ENCODE measurements at regions not wholly inside any gene's neighbourhood (a gene's known extent, or its start where the extent isn't known, plus 50 kb on each side); places are given as distances from the start of the nearest gene placed in this dataset.

- DNase-seq (ENCODE audit: low read depth in 2 of 3, low spot score in 1 of 3) = no peak
Observed at GRCh38 chr14:89743828-89744227, 210.7 kb downstream of the EFCAB11 start.

DNA sequence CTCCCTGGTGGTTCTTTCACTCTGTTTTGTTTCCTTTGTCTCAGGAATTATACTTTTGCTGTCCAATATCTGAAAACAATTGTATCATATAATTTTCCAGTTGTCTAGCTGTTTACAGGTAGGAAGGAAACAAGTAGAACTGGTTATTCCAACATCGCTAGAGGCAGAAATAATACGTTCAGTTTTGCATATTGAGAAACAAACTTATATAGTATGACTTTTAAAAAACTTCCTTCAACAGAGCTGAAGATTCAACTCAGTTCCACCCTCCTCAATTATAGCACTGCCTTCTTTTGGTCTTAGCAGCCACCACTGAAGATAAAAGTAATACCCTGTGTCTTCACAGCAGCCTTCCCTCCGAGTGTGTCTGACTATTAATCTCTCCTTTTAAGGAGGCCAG is 214.3 kb downstream of the EFCAB11 start:
- DNase-seq (ENCODE audit: low read depth in 2 of 3, low spot score in 1 of 3) = no peak

GRCh38 chr14:89736881-89737280 is 217.6 kb downstream of the EFCAB11 start:
- no peak for DNase-seq (ENCODE audit: low read depth in 2 of 3, low spot score in 1 of 3)

GRCh38 chr14:89731396-89731933 is 223.1 kb downstream of the EFCAB11 start:
- no peak for DNase-seq (ENCODE audit: low read depth in 2 of 3, low spot score in 1 of 3)

GRCh38 chr14:89730687-89731086 is 223.8 kb downstream of the EFCAB11 start:
- DNase-seq (ENCODE audit: low read depth in 2 of 3, low spot score in 1 of 3) = no peak

GRCh38 chr14:89728964-89729363 is 225.6 kb downstream of the EFCAB11 start:
- DNase-seq (ENCODE audit: low read depth in 2 of 3, low spot score in 1 of 3) = no peak

DNA sequence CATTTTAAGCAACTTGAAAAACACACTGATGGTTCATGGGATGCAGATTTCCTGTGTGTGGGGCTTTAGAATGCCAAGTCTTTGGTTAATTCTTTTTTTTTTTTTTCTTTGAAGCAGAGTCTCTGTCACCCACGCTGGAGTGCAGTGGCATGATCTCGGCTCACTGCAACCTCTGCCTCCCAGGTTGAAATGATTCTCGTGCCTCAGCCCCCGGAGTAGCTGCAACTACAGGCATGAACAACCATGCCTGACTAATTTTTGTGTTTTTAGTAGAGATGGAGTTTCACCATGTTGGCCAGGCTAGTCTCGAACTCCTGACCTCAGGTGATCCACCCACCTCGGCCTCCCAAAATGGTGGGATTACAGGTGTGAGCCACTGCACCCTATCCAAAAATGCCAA is 228.3 kb downstream of the EFCAB11 start:
- peak in 1 of 3 donors; percentile 34 for DNase-seq (ENCODE audit: low read depth in 2 of 3, low spot score in 1 of 3)

- DNase-seq (ENCODE audit: low read depth in 2 of 3, low spot score in 1 of 3) = no peak
Observed at GRCh38 chr14:89724628-89724960, 229.9 kb downstream of the EFCAB11 start.

DNA sequence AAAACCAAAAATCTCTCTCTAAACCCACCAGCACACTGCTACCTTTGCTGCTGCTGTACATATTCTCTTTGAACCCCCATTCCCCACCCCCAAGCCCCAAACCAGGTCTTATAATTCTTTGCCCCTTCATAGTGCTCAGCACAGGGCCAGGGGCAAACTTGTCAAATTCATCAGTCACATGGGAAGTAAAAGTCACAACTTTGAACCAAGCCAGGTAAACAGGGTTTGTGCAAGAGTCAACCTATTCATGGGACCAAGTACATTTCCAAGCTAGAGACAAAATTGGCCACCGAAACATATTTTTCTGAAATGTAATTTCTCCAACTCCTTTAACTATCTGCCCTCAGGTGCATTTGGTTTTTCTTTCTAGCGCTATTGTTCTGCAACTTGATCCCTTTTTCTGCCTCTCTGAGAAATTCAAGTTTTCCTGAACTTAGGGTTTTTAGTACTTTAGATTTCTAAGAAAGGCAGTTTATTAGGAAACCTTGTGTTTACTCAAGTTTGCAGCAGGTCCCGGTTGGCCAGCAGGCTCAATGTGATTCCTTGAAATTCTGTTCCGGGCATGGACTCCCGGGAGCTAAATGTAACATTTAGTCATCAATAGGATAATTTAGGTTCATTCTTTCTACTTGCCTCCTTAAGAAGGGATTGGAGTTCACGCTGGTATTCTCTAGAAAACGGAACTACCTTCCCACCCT is 230.5 kb downstream of the EFCAB11 start:
- DNase-seq (ENCODE audit: low read depth in 2 of 3, low spot score in 1 of 3) = no peak

- no peak for DNase-seq (ENCODE audit: low read depth in 2 of 3, low spot score in 1 of 3)
Observed at GRCh38 chr14:89721956-89722355, 232.6 kb downstream of the EFCAB11 start.

GRCh38 chr14:89720741-89721729 is 233.5 kb downstream of the EFCAB11 start:
- DNase-seq (ENCODE audit: low read depth in 2 of 3, low spot score in 1 of 3) = peak in 2 of 3 donors; percentile 28 to 52

DNA sequence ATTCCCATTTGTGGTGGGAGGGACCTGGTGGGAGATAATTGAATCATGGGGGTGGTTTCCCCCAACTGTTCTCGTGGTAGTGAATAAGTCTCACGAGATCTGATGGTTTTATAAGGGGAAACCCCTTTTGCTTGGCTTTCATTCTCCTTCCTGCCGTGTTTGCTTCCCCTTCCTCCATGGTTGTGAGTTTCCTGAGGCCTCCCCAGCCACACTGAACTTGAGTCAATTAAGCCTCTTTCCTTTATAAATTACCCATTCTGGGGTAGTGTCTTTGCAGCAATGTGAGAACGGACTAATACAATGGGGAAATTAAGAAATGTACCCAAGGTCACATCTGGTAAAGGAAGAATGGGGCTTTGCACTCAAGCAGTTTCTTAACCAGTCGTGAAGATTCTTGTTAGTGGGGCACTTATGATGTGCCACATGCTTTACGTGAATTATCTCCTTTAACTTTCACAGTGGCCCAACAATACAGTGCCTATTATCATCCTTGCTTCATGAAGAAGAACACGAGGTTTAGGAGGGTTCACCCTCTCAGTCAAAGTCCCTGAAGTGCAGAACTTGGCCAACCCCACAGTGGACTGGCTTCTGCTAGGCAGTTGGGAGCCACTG is 234.3 kb downstream of the EFCAB11 start:
- DNase-seq (ENCODE audit: low read depth in 2 of 3, low spot score in 1 of 3) = no peak

- no peak for DNase-seq (ENCODE audit: low read depth in 2 of 3, low spot score in 1 of 3)
Observed at GRCh38 chr14:89719366-89720075, 235.0 kb downstream of the EFCAB11 start.

- DNase-seq (ENCODE audit: low read depth in 2 of 3, low spot score in 1 of 3) = no peak
Observed at GRCh38 chr14:89708982-89709625, 245.4 kb downstream of the EFCAB11 start.

- DNase-seq (ENCODE audit: low read depth in 2 of 3, low spot score in 1 of 3) = no peak
Observed at GRCh38 chr14:89707086-89707485, 247.4 kb downstream of the EFCAB11 start.

- no peak for DNase-seq (ENCODE audit: low read depth in 2 of 3, low spot score in 1 of 3)
Observed at GRCh38 chr14:89702876-89703200, 251.7 kb downstream of the EFCAB11 start.

DNA sequence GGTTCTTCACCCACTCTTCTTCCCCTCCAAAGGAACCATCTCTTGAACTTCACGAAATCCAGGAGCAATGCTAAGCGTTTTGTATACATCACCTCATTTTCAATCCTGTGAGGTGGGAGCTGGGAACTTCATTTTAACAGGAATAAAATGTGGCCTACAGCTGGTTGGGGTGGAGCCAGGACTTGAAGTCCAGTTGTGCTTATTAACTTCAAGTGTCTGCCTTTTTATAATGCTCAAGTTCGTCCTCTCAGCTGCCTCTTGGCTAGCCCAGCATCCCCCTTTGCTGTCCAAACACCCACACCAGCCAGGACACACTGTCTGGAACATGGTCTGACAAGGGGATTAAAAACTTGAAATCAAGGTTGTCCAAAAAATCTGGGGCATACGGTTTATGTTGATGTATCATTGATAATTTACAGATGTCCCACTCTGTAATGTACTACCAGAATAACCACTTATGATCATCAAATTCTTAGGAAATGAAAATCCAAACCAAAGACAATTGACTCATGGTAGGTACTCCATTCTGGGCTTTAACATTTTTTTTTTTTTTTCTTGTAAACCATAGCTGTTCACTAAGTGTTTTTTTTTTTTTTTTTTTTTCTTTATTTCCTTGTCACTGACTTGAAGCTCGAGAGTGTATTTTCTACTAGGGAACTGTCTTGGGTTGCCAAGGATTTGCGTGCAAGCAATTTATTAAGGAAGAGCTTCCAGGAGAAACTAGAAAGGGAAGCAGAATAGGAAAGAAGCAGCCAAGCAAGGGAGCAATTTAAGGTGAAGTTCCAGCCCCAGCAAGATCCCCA is 252.3 kb downstream of the EFCAB11 start:
- no peak for DNase-seq (ENCODE audit: low read depth in 2 of 3, low spot score in 1 of 3)

DNA sequence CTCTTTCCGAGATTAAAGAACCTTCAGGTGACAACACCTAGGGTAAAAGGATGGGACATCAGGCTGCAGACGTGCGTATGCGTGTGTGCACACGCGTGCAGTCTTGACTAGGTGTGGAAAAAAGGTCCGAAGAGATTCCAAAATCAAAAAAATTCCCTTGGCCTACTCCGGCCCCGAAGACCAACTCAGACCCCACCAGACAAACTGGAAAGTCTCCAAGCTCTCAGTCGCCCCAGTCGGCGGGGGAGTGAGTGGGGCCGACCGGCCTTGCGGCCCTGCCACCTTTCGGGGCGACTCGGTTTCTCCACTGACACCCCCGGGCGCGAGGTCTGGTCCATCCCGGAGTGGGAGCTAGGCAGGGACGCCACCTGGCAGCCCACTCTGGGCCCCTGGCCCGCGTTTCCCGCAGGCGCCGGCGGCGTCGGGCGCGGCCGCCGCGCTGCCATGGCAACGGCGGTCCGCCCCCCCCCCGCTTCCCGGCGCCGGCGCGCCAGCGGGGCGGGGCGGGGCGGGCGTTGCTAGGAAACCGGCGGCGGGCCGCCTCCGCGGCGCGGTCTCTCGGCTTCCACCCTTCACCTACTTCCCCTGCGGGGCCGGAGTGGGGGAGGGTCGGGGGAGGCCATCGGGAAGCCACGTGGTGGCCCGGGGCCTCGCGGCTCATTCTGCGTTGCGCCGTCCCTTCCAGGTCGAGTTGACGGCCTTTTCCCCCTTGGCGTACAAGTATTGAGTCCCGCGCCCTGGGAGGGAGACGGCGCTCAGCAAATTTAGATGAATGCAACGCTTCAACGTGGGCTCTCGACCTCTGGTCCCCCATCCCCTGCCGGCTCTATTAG is 253.1 kb downstream of the EFCAB11 start:
- DNase-seq (ENCODE audit: low read depth in 2 of 3, low spot score in 1 of 3) = peak; percentile 71 to 78 (median 73)

DNA sequence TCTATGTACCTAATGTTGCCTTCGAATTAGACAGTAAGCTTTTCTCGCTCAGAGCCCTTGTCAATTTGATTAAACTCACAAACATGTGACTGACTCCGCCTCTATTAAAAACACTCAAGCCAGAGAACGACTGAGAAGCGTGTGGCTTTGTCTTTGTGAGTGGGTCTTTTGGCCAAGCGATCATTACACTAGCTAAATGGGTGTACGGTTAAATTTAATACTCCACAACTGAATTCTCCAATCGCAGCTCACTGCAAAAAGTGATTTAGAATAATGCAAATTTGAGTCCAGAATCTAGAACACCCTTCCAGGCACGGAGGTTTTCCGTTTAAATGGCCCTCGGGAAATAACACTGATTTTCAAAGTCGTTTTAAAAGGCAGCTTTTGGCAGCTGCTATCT is 253.7 kb downstream of the EFCAB11 start:
- no peak for DNase-seq (ENCODE audit: low read depth in 2 of 3, low spot score in 1 of 3)

All from stimulated activated CD4-positive, alpha-beta T cell treated with anti-CD3 and anti-CD28 coated beads, Interleukin-12 subunit alpha, Interleukin-12 subunit beta, amount 100 ng/mL, for 48 hours (primary cell).